H1 (cell line): ENCODE measurements at regions not wholly inside any gene's neighbourhood (a gene's known extent, or its start where the extent isn't known, plus 50 kb on each side); places are given as distances from the start of the nearest gene placed in this dataset.
"Not testable (repeated sequence)": the region's sequence is repeated elsewhere in the genome, so short reads cannot be mapped to it uniquely, and the experiment has no call there.

Source experiments
- CTCF ChIA-PET: fragments of 300-600 bp; sonication (Branson Sonifier 250); formaldehyde crosslinking; loops from one replicate; lab custom pipeline; 2021; ENCODE audit not compliant: partially characterized antibody; lab: Charles Lee
- POLR2A ChIA-PET: fragments of 300-600 bp; sonication (Branson Sonifier 250); formaldehyde crosslinking; loops from one replicate; lab custom pipeline; 2021; ENCODE audit warnings: inconsistent platforms; ENCODE audit not compliant: partially characterized antibody; lab: Charles Lee
- DNase-seq, 2 experiments: peaks; one replicate each; pipeline versions ENCODE4 v3.0.0 to v3.0.0-alpha.2; 2010 to 2022; ENCODE audit warnings: low spot score in 2 of 2, low read depth in 1 of 2, mixed read lengths in 1 of 2
- FAIRE-seq: peaks from 2 replicates; lab custom pipeline; 2011; peaks lifted over from hg19 to GRCh38; lab: Jason Lieb, UNC
- H2AFZ ChIP-seq: 2 replicates; pipeline ENCODE4 v1.8.1; 2012; ENCODE audit warnings: low read length, inconsistent platforms
- H2AK5ac ChIP-seq: 2 replicates; pipeline ENCODE4 v1.6.1; 2013; ENCODE audit warnings: low read depth, low read length
- H2BK120ac ChIP-seq: replicated peaks from 2 replicates; pipeline ENCODE3; 2013; ENCODE audit warnings: low read depth, low read length, inconsistent platforms
- H2BK12ac ChIP-seq: 2 replicates; pipeline ENCODE4 v1.6.1; 2013; ENCODE audit warnings: low read depth, low read length
- H2BK15ac ChIP-seq: 2 replicates; pipeline ENCODE4 v1.6.1; 2013; ENCODE audit warnings: low read length
- H2BK20ac ChIP-seq: 2 replicates; pipeline ENCODE4 v1.6.1; 2013; ENCODE audit warnings: low read length
- H2BK5ac ChIP-seq: 2 replicates; pipeline ENCODE4 v1.6.1; 2013; ENCODE audit warnings: low read depth, low read length
- H3K14ac ChIP-seq: 2 replicates; pipeline ENCODE4 v1.6.1; 2013; ENCODE audit warnings: inconsistent platforms; ENCODE audit not compliant: insufficient read length
- H3K18ac ChIP-seq: 2 replicates; pipeline ENCODE4 v1.6.1; 2013; ENCODE audit warnings: low read length; ENCODE audit errors: extremely low read depth
- H3K23ac ChIP-seq: 2 replicates; pipeline ENCODE4 v1.6.1; 2013; ENCODE audit warnings: inconsistent platforms; ENCODE audit not compliant: insufficient read length
- H3K23me2 ChIP-seq: 2 replicates; pipeline ENCODE4 v1.6.1; 2013; ENCODE audit warnings: low read depth, low read length
- H3K27ac ChIP-seq: 2 replicates; pipeline ENCODE4 v1.6.1; 2011; ENCODE audit warnings: low read depth, low read length, inconsistent platforms
- H3K27me3 ChIP-seq, 4 experiments: replicated peaks in 1 of 4; 1 replicate in 1 of 4; 2 replicates in 3 of 4; pipeline versions ENCODE4 v1.6.1 to v1.8.1; 2011 to 2013; ENCODE audit warnings: low read length in 3 of 4, mild to moderate bottlenecking in 3 of 4, inconsistent platforms in 2 of 4, mixed read lengths in 2 of 4, moderate library complexity in 1 of 4; ENCODE audit not compliant: control insufficient read depth in 3 of 4, insufficient read depth in 3 of 4; ENCODE audit errors: extremely low read depth in 1 of 4
- H3K36me3 ChIP-seq, 4 experiments: 2 replicates each; pipeline versions ENCODE4 v1.6.1 to v1.8.1; 2011 to 2013; ENCODE audit warnings: mild to moderate bottlenecking in 4 of 4, low read length in 3 of 4, moderate library complexity in 2 of 4, control low read depth in 1 of 4, inconsistent platforms in 1 of 4; ENCODE audit not compliant: insufficient read depth in 4 of 4, control insufficient read depth in 2 of 4
- H3K4ac ChIP-seq: replicated peaks from 2 replicates; pipeline ENCODE3; 2013; ENCODE audit warnings: low read length, low read depth, mixed read lengths, inconsistent platforms; ENCODE audit not compliant: insufficient read length
- H3K4me1 ChIP-seq, 4 experiments: replicated peaks in 1 of 4; 1 replicate in 1 of 4; 2 replicates in 3 of 4; pipeline versions ENCODE4 v1.6.1 to v1.8.1; 2011 to 2013; ENCODE audit warnings: low read length in 3 of 4, inconsistent platforms in 2 of 4, mixed read lengths in 1 of 4; ENCODE audit not compliant: insufficient read depth in 4 of 4, control insufficient read depth in 3 of 4
- H3K4me2 ChIP-seq, 2 experiments: 2 replicates each; pipeline versions ENCODE4 v1.6.1 to v1.8.1; 2011 to 2013; ENCODE audit warnings: low read depth in 2 of 2, low read length in 2 of 2, control low read depth in 1 of 2, inconsistent platforms in 1 of 2, mild to moderate bottlenecking in 1 of 2; ENCODE audit not compliant: insufficient read depth in 1 of 2
- H3K4me3 ChIP-seq, 4 experiments: fragments of 200-600, 300-600 bp in 1 of 4; sonication (generic), shearing (Covaris generic), sonication (Bioruptor Twin) in 1 of 4; 2 replicates each; pipeline versions ENCODE4 v1.5.1 to v1.8.1; 2011 to 2016; ENCODE audit warnings: low read length in 4 of 4, low read depth in 3 of 4, control low read depth in 2 of 4, inconsistent platforms in 2 of 4, mild to moderate bottlenecking in 2 of 4, mixed read lengths in 1 of 4, moderate library complexity in 1 of 4; ENCODE audit not compliant: insufficient read depth in 2 of 4; ENCODE audit errors: extremely low read depth in 1 of 4
- H3K56ac ChIP-seq: replicated peaks from 2 replicates; pipeline ENCODE3; 2013; ENCODE audit warnings: low read depth, mild to moderate bottlenecking, mixed read lengths, low read length, inconsistent platforms; ENCODE audit not compliant: insufficient read length
- H3K79me1 ChIP-seq: 2 replicates; pipeline ENCODE4 v1.6.1; 2013; ENCODE audit warnings: low read depth, low read length, control low read depth
- H3K79me2 ChIP-seq, 2 experiments: 2 replicates each; pipeline versions ENCODE4 v1.6.1 to v1.8.1; 2012 to 2013; ENCODE audit warnings: low read length in 2 of 2, mild to moderate bottlenecking in 2 of 2, inconsistent platforms in 1 of 2; ENCODE audit not compliant: insufficient read depth in 2 of 2, control insufficient read depth in 1 of 2
- H3K9ac ChIP-seq, 4 experiments: replicated peaks in 1 of 4; 1 replicate in 1 of 4; 2 replicates in 3 of 4; pipeline versions ENCODE4 v1.6.1 to v1.8.1; 2011 to 2013; ENCODE audit warnings: low read depth in 3 of 4, low read length in 3 of 4, control low read depth in 2 of 4, mild to moderate bottlenecking in 2 of 4, moderate library complexity in 2 of 4, inconsistent platforms in 1 of 4; ENCODE audit errors: extremely low read depth in 1 of 4
- H3K9me3 ChIP-seq, 2 experiments: 2 replicates each; pipeline versions ENCODE4 v1.6.1 to v1.8.1; 2012 to 2013; ENCODE audit warnings: mild to moderate bottlenecking in 2 of 2, moderate library complexity in 2 of 2, control low read depth in 1 of 2, inconsistent platforms in 1 of 2, low read depth in 1 of 2, low read length in 1 of 2, mixed read lengths in 1 of 2; ENCODE audit not compliant: insufficient read depth in 2 of 2
- H4K20me1 ChIP-seq, 2 experiments: replicated peaks in 1 of 2; 2 replicates each; pipeline versions ENCODE3 to v1.8.1; 2011 to 2013; ENCODE audit warnings: inconsistent platforms in 2 of 2, low read length in 2 of 2, mild to moderate bottlenecking in 1 of 2; ENCODE audit not compliant: insufficient read depth in 2 of 2, control insufficient read depth in 1 of 2
- H4K5ac ChIP-seq: 2 replicates; pipeline ENCODE4 v1.6.1; 2013; ENCODE audit warnings: low read length, low read depth, mixed read lengths, inconsistent platforms; ENCODE audit not compliant: insufficient read length
- H4K8ac ChIP-seq: 2 replicates; pipeline ENCODE4 v1.8.0; 2013; ENCODE audit warnings: mild to moderate bottlenecking, moderate library complexity, low read length, inconsistent platforms; ENCODE audit not compliant: insufficient read depth; ENCODE audit errors: extremely low read depth
- H4K91ac ChIP-seq: replicated peaks from 2 replicates; pipeline ENCODE3; 2013; ENCODE audit warnings: low read length, mixed read lengths, inconsistent platforms; ENCODE audit not compliant: insufficient read length
- WGBS, 2 experiments: shearing (Covaris generic) in 1 of 2; methylation state at CpG; one replicate each; pipeline versions ENCODE4 v1.1.6 to v1.1.7; 2013 to 2015; ENCODE audit warnings: low lambda C conversion rate in 2 of 2, mixed read lengths in 2 of 2, inconsistent platforms in 1 of 2, low coverage in 1 of 2, missing lambda C conversion rate in 1 of 2; ENCODE audit not compliant: insufficient replicate concordance in 2 of 2, insufficient coverage in 1 of 2, insufficient read length in 1 of 2; ENCODE audit errors: extremely low coverage in 1 of 2, missing lambda C conversion rate in 1 of 2; 5-methylcytosine and 5-hydroxymethylcytosine counted together

DNA sequence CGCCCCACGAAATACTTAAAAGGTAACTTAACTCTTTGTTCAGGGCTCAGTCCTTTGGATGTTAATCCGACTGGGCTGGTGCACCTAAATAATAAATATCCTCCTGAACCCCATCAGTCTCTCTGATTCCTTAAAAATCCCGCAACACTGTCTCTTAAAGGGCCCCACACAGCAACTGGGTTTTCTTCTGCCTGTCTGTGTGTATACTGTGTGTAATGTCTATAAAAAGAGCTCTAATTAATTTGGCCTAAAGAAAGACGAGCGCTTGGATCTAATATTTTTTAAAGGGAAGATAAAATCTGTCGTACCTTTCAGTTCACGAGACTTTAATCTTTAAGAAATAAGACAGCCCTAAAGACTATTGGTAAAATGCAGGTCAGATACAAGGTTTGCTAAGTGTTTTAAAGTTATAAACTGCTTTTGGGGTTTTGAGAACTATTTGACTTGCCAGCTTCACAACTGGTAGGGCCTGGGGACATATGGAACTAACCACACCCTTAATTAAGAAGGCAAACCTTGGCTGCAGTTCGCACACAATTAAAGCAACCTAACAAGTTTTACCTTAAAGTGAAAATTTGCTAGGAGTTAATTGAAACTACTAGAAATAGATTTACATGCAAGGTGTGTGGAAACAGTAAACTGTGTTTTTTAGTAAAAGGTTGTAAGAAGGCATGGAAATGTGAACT lies 100.0 kb upstream of the GPR6 start:
- H4K20me1 ChIP-seq, H4K8ac ChIP-seq, H3K4me2 ChIP-seq, H3K18ac ChIP-seq, H2BK20ac ChIP-seq, H2BK5ac ChIP-seq, H2BK12ac ChIP-seq, H4K5ac ChIP-seq, H2AFZ ChIP-seq, H3K79me1 ChIP-seq, H3K9ac ChIP-seq, DNase-seq, H3K4me1 ChIP-seq, H3K4ac ChIP-seq, H3K36me3 ChIP-seq, H2BK120ac ChIP-seq, H3K27me3 ChIP-seq, H4K91ac ChIP-seq, H3K79me2 ChIP-seq, H3K23ac ChIP-seq, FAIRE-seq, POLR2A ChIA-PET, H3K23me2 ChIP-seq, H3K9me3 ChIP-seq, H2BK15ac ChIP-seq, H2AK5ac ChIP-seq, CTCF ChIA-PET, H3K14ac ChIP-seq, H3K4me3 ChIP-seq, H3K56ac ChIP-seq, H3K27ac ChIP-seq: not testable (repeated sequence)
- WGBS, 2 experiments = 89% methylated on average over 9 of the region's 9 CpGs; no CpG with 5 or more reads in 1 of the 2 experiments

DNA sequence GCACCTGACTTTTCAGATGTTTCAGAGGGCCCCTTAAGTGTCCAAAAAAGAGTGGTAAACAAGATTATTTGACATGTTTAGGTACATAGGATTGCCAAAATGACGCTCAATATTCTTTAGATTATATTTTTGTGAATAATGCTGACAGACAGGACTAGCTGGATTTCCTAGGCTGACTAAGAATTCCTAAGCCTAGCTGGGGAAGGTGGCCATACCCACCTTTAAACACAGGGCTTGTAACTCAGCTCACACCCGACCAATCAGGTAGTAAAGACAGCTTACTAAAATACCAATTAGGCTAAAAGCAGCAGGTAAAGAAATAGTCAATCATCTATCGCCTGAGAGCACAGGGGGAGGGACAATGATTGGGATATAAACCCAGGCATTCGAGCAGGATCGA lies 99.0 kb upstream of the GPR6 start:
- H3K4me3 ChIP-seq, H3K23ac ChIP-seq, H3K23me2 ChIP-seq, FAIRE-seq, H4K5ac ChIP-seq, H4K20me1 ChIP-seq, H2BK12ac ChIP-seq, H3K4me2 ChIP-seq, H3K79me2 ChIP-seq, H3K9ac ChIP-seq, H3K27ac ChIP-seq, H3K56ac ChIP-seq, H3K27me3 ChIP-seq, H2BK20ac ChIP-seq, H4K91ac ChIP-seq, H3K4ac ChIP-seq, H2BK5ac ChIP-seq, H3K4me1 ChIP-seq, H3K9me3 ChIP-seq, H2AFZ ChIP-seq, H3K18ac ChIP-seq, H2AK5ac ChIP-seq, CTCF ChIA-PET, POLR2A ChIA-PET, H3K36me3 ChIP-seq, H3K79me1 ChIP-seq, H2BK120ac ChIP-seq, DNase-seq, H4K8ac ChIP-seq, H3K14ac ChIP-seq: not testable (repeated sequence)
- 0 out of 2 replicates have a peak overlapping the region, but pooled peaks have one; percentile 46 for H2BK15ac ChIP-seq
- WGBS, 2 experiments = 85% methylated on average over 5 of the region's 5 CpGs; no CpG with 5 or more reads in 1 of the 2 experiments
